GM23338 (cell line): ENCODE measurements at regions not wholly inside any gene's neighbourhood (a gene's known extent, or its start where the extent isn't known, plus 50 kb on each side); places are given as distances from the start of the nearest gene placed in this dataset.

Experiments
- ATAC-seq: fragments of 200-7000 bp; cut with Tn5 transposase; 3 replicates; pipeline ENCODE4 v1.9.1; 2020
- DNase-seq: peaks from one replicate; pipeline ENCODE4 v3.0.0-alpha.2; 2015; ENCODE audit warnings: low spot score
- H2AFZ ChIP-seq: fragments of 200-600 bp; sonication (generic); 2 replicates; pipeline ENCODE4 v1.8.0; 2016; ENCODE audit warnings: antibody characterized with exemption, mild to moderate bottlenecking, moderate library complexity
- H3F3A ChIP-seq: fragments of 200-600 bp; sonication (generic); replicated peaks from 2 replicates; pipeline ENCODE4 v1.8.0; 2017; ENCODE audit warnings: antibody characterized with exemption, mixed run types, low read depth
- H3K27ac ChIP-seq: fragments of 200-600 bp; sonication (generic); 2 replicates; pipeline ENCODE4 v1.6.1; 2016; ENCODE audit warnings: low read depth
- H3K27me3 ChIP-seq: fragments of 200-600 bp; sonication (generic); 2 replicates; pipeline ENCODE4 v1.8.0; 2016; ENCODE audit warnings: mild to moderate bottlenecking, mixed run types, moderate library complexity; ENCODE audit not compliant: insufficient read depth
- H3K36me3 ChIP-seq: fragments of 200-600 bp; sonication (generic); 2 replicates; pipeline ENCODE4 v1.8.0; 2016; ENCODE audit warnings: mild to moderate bottlenecking; ENCODE audit not compliant: insufficient read depth
- H3K4me1 ChIP-seq: fragments of 200-600 bp; sonication (generic); 2 replicates; pipeline ENCODE4 v1.8.0; 2016; ENCODE audit warnings: mild to moderate bottlenecking, moderate library complexity; ENCODE audit not compliant: insufficient read depth
- H3K4me2 ChIP-seq: fragments of 200-600 bp; sonication (generic); 2 replicates; pipeline ENCODE4 v1.7.1; 2017; ENCODE audit warnings: mixed run types
- H3K4me3 ChIP-seq: fragments of 200-600 bp; sonication (generic); 2 replicates; pipeline ENCODE4 v1.6.1; 2016; ENCODE audit warnings: mixed run types
- H3K79me2 ChIP-seq: fragments of 200-600 bp; sonication (generic); replicated peaks from 2 replicates; pipeline ENCODE4 v1.8.0; 2017; ENCODE audit warnings: mild to moderate bottlenecking; ENCODE audit not compliant: insufficient read depth
- H3K9me2 ChIP-seq: fragments of 200-600 bp; sonication (generic); 2 replicates; pipeline ENCODE4 v1.8.0; 2017; ENCODE audit not compliant: insufficient read depth
- H4K20me1 ChIP-seq: fragments of 200-600 bp; sonication (generic); replicated peaks from 2 replicates; pipeline ENCODE4 v1.8.0; 2017; ENCODE audit warnings: mild to moderate bottlenecking; ENCODE audit not compliant: insufficient read depth
- H3K27ac Mint-ChIP-seq: 2 replicates; pipeline ENCODE4 v1.8.0; 2020; ENCODE audit warnings: inconsistent platforms, mild to moderate bottlenecking, moderate library complexity, mixed read lengths
- H3K27me3 Mint-ChIP-seq: 3 replicates; pipeline ENCODE4 v1.8.0; 2022; ENCODE audit warnings: low read depth, mild to moderate bottlenecking, moderate library complexity, mixed read lengths, inconsistent platforms; ENCODE audit not compliant: insufficient read depth, poor library complexity
- H3K36me3 Mint-ChIP-seq: 3 replicates; pipeline ENCODE4 v1.8.0; 2021; ENCODE audit warnings: low read depth, mild to moderate bottlenecking, inconsistent platforms, moderate library complexity, mixed read lengths
- H3K4me1 Mint-ChIP-seq: 3 replicates; pipeline ENCODE4 v1.8.0; 2020; ENCODE audit warnings: mild to moderate bottlenecking, inconsistent platforms, mixed read lengths
- H3K4me3 Mint-ChIP-seq: 3 replicates; pipeline ENCODE4 v1.8.0; 2021; ENCODE audit warnings: moderate library complexity, mild to moderate bottlenecking, inconsistent platforms, mixed read lengths
- H3K9me3 Mint-ChIP-seq: 3 replicates; pipeline ENCODE4 v1.8.0; 2020; ENCODE audit warnings: moderate library complexity, mild to moderate bottlenecking, inconsistent platforms, mixed read lengths
- CREB1 ChIP-seq: fragments of 250-450 bp; sonication (Bioruptor Pico); IDR thresholded peaks from 2 replicates; pipeline ENCODE4 v1.5.0; 2020; ENCODE audit warnings: low read depth, mild to moderate bottlenecking, moderate library complexity
- ETS1 ChIP-seq: IDR thresholded peaks from 2 replicates; pipeline ENCODE4 v1.6.1; 2016; ENCODE audit warnings: antibody characterized with exemption
- EZH2 ChIP-seq: fragments of 200-600 bp; sonication (generic); IDR thresholded peaks from one replicate; pipeline ENCODE4 v1.8.0; 2017; ENCODE audit warnings: antibody characterized with exemption, mild to moderate bottlenecking, low read depth; ENCODE audit not compliant: unreplicated experiment
- EZH2phosphoT487 ChIP-seq: fragments of 200-600 bp; sonication (generic); IDR thresholded peaks from one replicate; pipeline ENCODE4 v1.8.1; 2018; ENCODE audit warnings: antibody characterized with exemption; ENCODE audit not compliant: unreplicated experiment
- NANOG ChIP-seq: IDR thresholded peaks from 2 replicates; pipeline ENCODE4 v1.6.1; 2016; ENCODE audit warnings: antibody characterized with exemption, borderline replicate concordance
- POLR2AphosphoS5 ChIP-seq: IDR thresholded peaks from 2 replicates; pipeline ENCODE4 v1.6.1; 2016; ENCODE audit warnings: antibody characterized with exemption, low read depth
- REST ChIP-seq: IDR thresholded peaks from one replicate; pipeline ENCODE4 v1.6.1; 2018; ENCODE audit warnings: antibody characterized with exemption; ENCODE audit not compliant: unreplicated experiment
- STAT1 ChIP-seq: IDR thresholded peaks from one replicate; pipeline ENCODE4 v1.6.1; 2016; ENCODE audit warnings: antibody characterized with exemption; ENCODE audit not compliant: unreplicated experiment
- ZNF462 ChIP-seq: fragments of 250-450 bp; sonication (Bioruptor Pico); IDR thresholded peaks from 2 replicates; pipeline ENCODE4 v1.5.0; 2020; ENCODE audit warnings: mild to moderate bottlenecking, moderate library complexity

GRCh38 chr12:86331457-86331856 lies 75.3 kb upstream of the MGAT4C start:
- no peaks in the 10 kb centered on the region for H3F3A ChIP-seq
- H3K4me3 Mint-ChIP-seq: peak overlapping the region; percentile 37
- peaks cover 62% of the 10 kb centered on the region for H3K4me1 ChIP-seq
- H3K9me2 ChIP-seq: no peaks in the 10 kb centered on the region
- no peaks in the 10 kb centered on the region for H3K27me3 Mint-ChIP-seq
- ATAC-seq (peak; percentile 53; the same call in 2 of the 3 replicates), DNase-seq (no peak)
- no peaks in the 10 kb centered on the region for H3K9me3 Mint-ChIP-seq
- H3K27ac Mint-ChIP-seq: peak overlapping the region; percentile 80
- no peaks in the 10 kb centered on the region for H3K27me3 ChIP-seq
- peaks cover 54% of the 10 kb centered on the region for H3K4me1 Mint-ChIP-seq
- peaks cover 55% of the 10 kb centered on the region for H3K79me2 ChIP-seq
- H3K4me2 ChIP-seq: 0 out of 2 replicates have a peak overlapping the region, but pooled peaks have one; percentile 17
- H3K36me3 ChIP-seq: no peaks in the 10 kb centered on the region
- TF ChIP-seq NANOG (no peak), EZH2phosphoT487 (no peak), REST (no peak)
- H3K27ac ChIP-seq: no peak overlapping the region
- no peaks in the 10 kb centered on the region for H4K20me1 ChIP-seq
- H2AFZ ChIP-seq: no peak overlapping the region
- no peak overlapping the region for H3K4me3 ChIP-seq
- H3K36me3 Mint-ChIP-seq: no peaks in the 10 kb centered on the region; the same call in 2 of the 3 replicates

GRCh38 chr12:86331012-86331411 lies 74.8 kb upstream of the MGAT4C start:
- Mint-ChIP-seq H3K4me3 (no peak overlapping the region), H3K4me1 (peaks cover 50% of the 10 kb centered on the region), H3K27ac (peak overlapping the region; percentile 80; the same call in 1 of the 2 replicates), H3K36me3 (no peaks in the 10 kb centered on the region; the same call in 2 of the 3 replicates), H3K9me3 (no peaks in the 10 kb centered on the region), H3K27me3 (no peaks in the 10 kb centered on the region)
- no peak overlapping the region for H2AFZ ChIP-seq
- H3K4me1 ChIP-seq: peaks cover 64% of the 10 kb centered on the region
- no peak overlapping the region for H3K4me3 ChIP-seq
- no peaks in the 10 kb centered on the region for H3K27me3 ChIP-seq
- no peaks in the 10 kb centered on the region for H3K36me3 ChIP-seq
- no peaks in the 10 kb centered on the region for H3F3A ChIP-seq
- H3K27ac ChIP-seq: no peak overlapping the region
- peaks cover 55% of the 10 kb centered on the region for H3K79me2 ChIP-seq
- no peaks in the 10 kb centered on the region for H3K9me2 ChIP-seq
- DNase-seq: no peak
- no peaks in the 10 kb centered on the region for H4K20me1 ChIP-seq
- ATAC-seq: no peak
- 0 out of 2 replicates have a peak overlapping the region, but pooled peaks have one; percentile 17 for H3K4me2 ChIP-seq
- no peak for TF ChIP-seq CREB1 (CRISPR knock-in tag)
- no peak for TF ChIP-seq POLR2AphosphoS5
- no peak for TF ChIP-seq EZH2
- no peak for TF ChIP-seq EZH2phosphoT487
- TF ChIP-seq STAT1: no peak
- no peak for TF ChIP-seq ETS1
- TF ChIP-seq ZNF462 (CRISPR knock-in tag): no peak
